ENCODE measurements at regions not wholly inside any gene's neighbourhood (a gene's known extent, or its start where the extent isn't known, plus 50 kb on each side); places are given as distances from the start of the nearest gene placed in this dataset.

GRCh38 chr13:103926118-103926517 is 859.9 kb upstream of the SLC10A2 start:
- TF ChIP-seq CTCF (conservative IDR thresholded peaks at IDR 0.05 in 1 of 2, IDR thresholded peaks at IDR 0.05 in 1 of 2; ENCODE audit: low read depth in 1 of 2, low read length in 2 of 2) (no peak), EZH2 (IDR thresholded peaks at IDR 0.05; ENCODE audit: low read length, missing control alignments) (no peak)
